Cardiac muscle cell (in vitro differentiated cells and primary cell): ENCODE measurements at regions not wholly inside any gene's neighbourhood (a gene's known extent, or its start where the extent isn't known, plus 50 kb on each side); places are given as distances from the start of the nearest gene placed in this dataset.

Source experiments
- DNase-seq, 2 donors: peaks; one replicate each; pipeline versions ENCODE4 v3.0.0 to v3.0.0-alpha.2; 2010 to 2017; ENCODE audit warnings: low read depth in 1 of 2, low spot score in 1 of 2
- H3K27ac ChIP-seq: fragments of 200-600 bp; sonication (generic); 2 replicates; pipeline ENCODE4 v1.5.1; 2016
- H3K27me3 ChIP-seq: fragments of 200-600 bp; sonication (generic); 2 replicates; pipeline ENCODE4 v1.6.0; 2016; ENCODE audit warnings: control low read depth
- H3K36me3 ChIP-seq: fragments of 200-600 bp; sonication (generic); 2 replicates; pipeline ENCODE4 v1.5.1; 2016; ENCODE audit warnings: control low read depth
- H3K4me1 ChIP-seq: fragments of 200-600 bp; sonication (generic); 2 replicates; pipeline ENCODE4 v1.8.1; 2017; ENCODE audit warnings: low read depth, mild to moderate bottlenecking, mixed run types
- H3K4me3 ChIP-seq: fragments of 200-600 bp; sonication (generic); 2 replicates; pipeline ENCODE4 v1.5.1; 2016; ENCODE audit warnings: mild to moderate bottlenecking
- H3K9me3 ChIP-seq: fragments of 200-600 bp; sonication (generic); 2 replicates; pipeline ENCODE4 v1.5.1; 2017; ENCODE audit warnings: low read depth, mild to moderate bottlenecking, control low read depth
- TF ChIP-seq, protein P1 (sequence below): IDR thresholded peaks from 2 replicates; pipeline ENCODE4 v1.5.1; 2012; ENCODE audit warnings: low read depth, mild to moderate bottlenecking, low read length

DNA sequence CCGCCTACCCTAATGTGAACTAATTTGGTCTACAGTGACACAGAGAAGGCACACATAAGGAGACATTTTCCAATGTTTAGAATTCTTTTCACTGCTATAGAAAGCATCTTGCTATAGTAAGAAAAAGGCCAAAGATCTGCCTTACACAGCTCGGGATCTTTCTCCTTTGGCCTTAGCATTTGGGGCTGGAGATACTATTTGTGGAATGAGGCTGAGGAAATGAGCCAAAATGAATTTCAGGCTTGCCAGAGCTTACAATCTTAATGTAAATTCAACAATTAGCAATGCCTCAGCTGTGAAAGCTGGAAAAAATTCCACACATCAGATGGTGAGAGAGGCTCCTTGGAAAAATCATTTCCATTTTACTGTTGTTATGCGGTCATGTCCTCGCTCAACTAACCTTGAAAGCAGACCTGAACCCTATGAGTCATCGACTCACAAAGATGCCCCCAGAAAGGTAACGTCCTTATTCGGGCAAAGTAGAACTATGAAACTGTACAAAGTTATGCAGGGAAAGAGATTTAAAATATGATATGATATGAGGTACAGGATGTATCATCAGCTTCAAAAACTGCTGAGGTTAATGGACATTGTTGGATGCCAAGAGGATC lies 324.5 kb upstream of the NBEA start:
- no peak for DNase-seq
- H3K4me1 ChIP-seq: no peaks in the 10 kb centered on the region
- no peaks in the 10 kb centered on the region for H3K36me3 ChIP-seq
- no peak overlapping the region for H3K4me3 ChIP-seq
- H3K9me3 ChIP-seq: no peaks in the 10 kb centered on the region
- TF ChIP-seq, protein P1, sequence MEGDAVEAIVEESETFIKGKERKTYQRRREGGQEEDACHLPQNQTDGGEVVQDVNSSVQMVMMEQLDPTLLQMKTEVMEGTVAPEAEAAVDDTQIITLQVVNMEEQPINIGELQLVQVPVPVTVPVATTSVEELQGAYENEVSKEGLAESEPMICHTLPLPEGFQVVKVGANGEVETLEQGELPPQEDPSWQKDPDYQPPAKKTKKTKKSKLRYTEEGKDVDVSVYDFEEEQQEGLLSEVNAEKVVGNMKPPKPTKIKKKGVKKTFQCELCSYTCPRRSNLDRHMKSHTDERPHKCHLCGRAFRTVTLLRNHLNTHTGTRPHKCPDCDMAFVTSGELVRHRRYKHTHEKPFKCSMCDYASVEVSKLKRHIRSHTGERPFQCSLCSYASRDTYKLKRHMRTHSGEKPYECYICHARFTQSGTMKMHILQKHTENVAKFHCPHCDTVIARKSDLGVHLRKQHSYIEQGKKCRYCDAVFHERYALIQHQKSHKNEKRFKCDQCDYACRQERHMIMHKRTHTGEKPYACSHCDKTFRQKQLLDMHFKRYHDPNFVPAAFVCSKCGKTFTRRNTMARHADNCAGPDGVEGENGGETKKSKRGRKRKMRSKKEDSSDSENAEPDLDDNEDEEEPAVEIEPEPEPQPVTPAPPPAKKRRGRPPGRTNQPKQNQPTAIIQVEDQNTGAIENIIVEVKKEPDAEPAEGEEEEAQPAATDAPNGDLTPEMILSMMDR: no peak
- no peak overlapping the region for H3K27ac ChIP-seq
- H3K27me3 ChIP-seq: no peaks in the 10 kb centered on the region

DNA sequence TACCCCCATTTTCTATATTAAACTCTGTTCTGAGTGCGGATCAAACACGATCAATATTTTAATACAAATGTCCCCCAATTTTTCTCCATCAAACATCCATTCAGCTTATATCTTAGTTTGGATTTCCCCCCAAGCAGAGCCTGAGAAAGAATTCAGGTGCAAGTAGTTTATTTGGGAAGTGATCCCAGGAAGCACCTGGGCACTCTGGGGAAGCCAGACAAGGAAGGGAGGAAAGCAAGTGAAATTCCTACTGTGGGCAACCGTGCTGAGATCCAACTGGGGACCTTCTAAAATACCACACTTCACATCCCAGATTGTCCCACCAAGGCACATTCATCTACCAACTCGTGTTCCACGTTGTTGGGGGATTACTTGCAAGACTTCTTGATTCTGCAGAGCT lies 323.4 kb upstream of the NBEA start:
- no peak for DNase-seq
- no peak overlapping the region for H3K4me3 ChIP-seq
- no peak overlapping the region for H3K27ac ChIP-seq
- H3K4me1 ChIP-seq: no peaks in the 10 kb centered on the region
- no peaks in the 10 kb centered on the region for H3K27me3 ChIP-seq
- TF ChIP-seq, protein P1: no peak
- no peaks in the 10 kb centered on the region for H3K9me3 ChIP-seq
- H3K36me3 ChIP-seq: no peaks in the 10 kb centered on the region

GRCh38 chr13:34619326-34619725 lies 322.7 kb upstream of the NBEA start:
- Histone ChIP-seq H3K9me3 (no peaks in the 10 kb centered on the region), H3K27ac (no peak overlapping the region), H3K4me1 (no peaks in the 10 kb centered on the region), H3K27me3 (no peaks in the 10 kb centered on the region), H3K36me3 (no peaks in the 10 kb centered on the region), H3K4me3 (no peak overlapping the region)
- no peak for DNase-seq
- TF ChIP-seq, protein P1: no peak

DNA sequence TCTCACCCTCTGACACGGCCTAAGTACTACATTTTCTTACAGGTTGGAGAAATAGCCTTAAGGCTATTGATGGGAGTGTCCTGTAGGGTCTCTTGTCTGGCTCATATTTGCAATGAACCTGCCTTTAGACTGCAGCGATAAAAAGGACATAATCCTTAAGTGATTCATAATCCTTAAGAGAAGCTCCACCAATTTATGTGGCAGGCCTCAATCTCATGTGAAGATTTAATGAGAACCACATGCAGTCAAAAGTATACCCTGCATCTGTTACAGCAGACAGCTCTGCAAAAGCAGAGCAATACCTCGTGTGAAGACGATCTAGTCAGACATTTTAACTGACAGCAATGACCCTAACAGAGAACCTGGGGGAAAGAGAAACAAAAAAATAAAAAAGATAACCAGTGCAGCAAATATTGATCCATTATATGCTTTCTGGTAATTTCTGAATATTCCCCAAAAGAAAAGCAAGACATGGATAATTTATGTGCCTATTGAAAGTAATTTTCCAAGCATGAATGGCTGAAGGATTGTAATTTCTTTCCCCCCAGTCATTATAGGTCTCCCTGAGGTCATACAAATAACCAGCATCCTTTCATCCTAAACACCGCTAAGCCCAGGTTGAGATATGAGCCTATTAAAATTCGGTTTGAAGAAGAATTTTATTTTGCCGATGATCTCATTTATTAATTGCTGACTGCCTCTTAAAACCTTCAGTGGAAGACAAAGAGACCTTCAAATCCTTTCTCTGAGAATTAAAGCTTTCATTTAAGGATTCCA lies 321.8 kb upstream of the NBEA start:
- TF ChIP-seq, protein P1: no peak
- Histone ChIP-seq H3K27me3 (no peaks in the 10 kb centered on the region), H3K27ac (no peak overlapping the region), H3K9me3 (no peaks in the 10 kb centered on the region), H3K36me3 (no peaks in the 10 kb centered on the region), H3K4me3 (no peak overlapping the region), H3K4me1 (no peaks in the 10 kb centered on the region)
- DNase-seq: no peak

- no peaks in the 10 kb centered on the region for H3K36me3 ChIP-seq
- H3K27ac ChIP-seq: no peak overlapping the region
- no peaks in the 10 kb centered on the region for H3K4me1 ChIP-seq
- no peaks in the 10 kb centered on the region for H3K27me3 ChIP-seq
- no peak overlapping the region for H3K4me3 ChIP-seq
- TF ChIP-seq, protein P1: no peak
- no peaks in the 10 kb centered on the region for H3K9me3 ChIP-seq
- no peak for DNase-seq
Observed at GRCh38 chr13:34620862-34621261, 321.2 kb upstream of the NBEA start.
